Caco-2 (cell line): ENCODE measurements at regions not wholly inside any gene's neighbourhood (a gene's known extent, or its start where the extent isn't known, plus 50 kb on each side); places are given as distances from the start of the nearest gene placed in this dataset.

ENCODE experiments used
- BruUV-seq: library from RNA; stranded (reverse); fragments of 400-500 nt; replicated peaks from 2 replicates; lab custom pipeline; 2021; lab: Mats Ljungman, UMichigan
- CTCF ChIA-PET: fragments of 300-600 bp; sonication (Branson Sonifier 250); formaldehyde crosslinking; loops from one replicate; lab custom pipeline; 2022; ENCODE audit warnings: antibody characterized with exemption; lab: Charles Lee
- POLR2A ChIA-PET: fragments of 300-600 bp; sonication (Branson Sonifier 250); formaldehyde crosslinking; loops from one replicate; lab custom pipeline; 2022; ENCODE audit warnings: antibody characterized with exemption; lab: Charles Lee
- DNase-seq, 2 experiments: peaks; one replicate each; pipeline versions ENCODE4 v3.0.0 to v3.0.0-alpha.2; 2020 to 2022
- H3K27me3 ChIP-seq: replicated peaks from 2 replicates; pipeline ENCODE4 v1.6.0; 2011; ENCODE audit warnings: low read length; ENCODE audit not compliant: control insufficient read depth, insufficient read depth
- H3K36me3 ChIP-seq: 2 replicates; pipeline ENCODE4 v1.5.1; 2011; ENCODE audit warnings: low read length; ENCODE audit not compliant: control insufficient read depth, insufficient read depth
- H3K4me1 ChIP-seq: fragments of 250-450 bp; sonication (Bioruptor Pico); 2 replicates; pipeline ENCODE4 v1.5.1; 2020; ENCODE audit warnings: mild to moderate bottlenecking
- H3K4me3 ChIP-seq: 2 replicates; pipeline ENCODE4 v1.5.1; 2011; ENCODE audit warnings: low read depth, mild to moderate bottlenecking, control low read depth, low read length
- H3K9me3 ChIP-seq: fragments of 250-450 bp; sonication (Bioruptor Pico); 2 replicates; pipeline ENCODE4 v1.5.1; 2020; ENCODE audit warnings: mild to moderate bottlenecking, moderate library complexity
- H3K27ac Mint-ChIP-seq: one replicate; pipeline ENCODE4 v1.8.0; 2022; ENCODE audit warnings: mixed read lengths; ENCODE audit not compliant: unreplicated experiment
- H3K27me3 Mint-ChIP-seq: one replicate; pipeline ENCODE4 v1.8.0; 2022; ENCODE audit warnings: mixed read lengths; ENCODE audit not compliant: insufficient read depth, unreplicated experiment
- H3K36me3 Mint-ChIP-seq: one replicate; pipeline ENCODE4 v1.8.0; 2022; ENCODE audit warnings: mild to moderate bottlenecking, mixed read lengths; ENCODE audit not compliant: insufficient read depth, unreplicated experiment
- H3K4me1 Mint-ChIP-seq: one replicate; pipeline ENCODE4 v1.8.0; 2022; ENCODE audit warnings: low read depth, mixed read lengths; ENCODE audit not compliant: unreplicated experiment
- H3K4me3 Mint-ChIP-seq: one replicate; pipeline ENCODE4 v1.8.0; 2022; ENCODE audit warnings: mild to moderate bottlenecking, moderate library complexity, mixed read lengths; ENCODE audit not compliant: unreplicated experiment
- H3K9me3 Mint-ChIP-seq: one replicate; pipeline ENCODE4 v1.8.0; 2022; ENCODE audit warnings: mixed read lengths; ENCODE audit not compliant: unreplicated experiment
- CTCF ChIP-seq, 2 experiments: fragments of 200-600 bp in 1 of 2; IDR thresholded peaks; 1 replicate in 1 of 2; 2 replicates in 1 of 2; pipeline versions ENCODE4 v1.5.1 to v1.8.0; 2011 to 2022; ENCODE audit warnings: antibody characterized with exemption in 1 of 2, control low read depth in 1 of 2, inconsistent platforms in 1 of 2, low read depth in 1 of 2, low read length in 1 of 2, mild to moderate bottlenecking in 1 of 2, moderate library complexity in 1 of 2; ENCODE audit not compliant: insufficient read depth in 1 of 2, severe bottlenecking in 1 of 2, unreplicated experiment in 1 of 2
- intact Hi-C: fragments of 100-400 bp; cut with micrococcal nuclease; formaldehyde crosslinking; loops from one replicate; pipeline ENCODE4 v1.10.0; 2022; ENCODE audit not compliant: unreplicated experiment

DNA sequence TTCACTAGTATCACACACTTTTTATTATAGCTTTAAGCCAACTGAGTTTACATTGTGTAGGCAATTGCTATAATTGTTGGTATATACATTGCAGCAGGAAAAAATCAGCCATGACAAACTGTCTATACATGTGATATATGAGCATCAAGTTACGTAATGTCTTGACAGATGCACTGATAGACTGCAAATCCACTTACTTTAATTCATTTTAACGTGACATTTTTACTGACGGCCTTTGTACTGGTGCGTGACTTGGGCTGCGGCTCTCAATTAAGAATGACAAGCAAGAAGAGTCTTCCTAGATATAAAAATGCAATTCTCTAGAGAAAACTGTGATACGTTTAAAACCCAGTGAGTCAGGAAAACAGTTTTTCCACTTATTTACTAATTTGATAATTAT, 143.8 kb downstream of the ACTRT1 start:
- Histone ChIP-seq H3K9me3 (no peaks in the 10 kb centered on the region), H3K4me1 (no peaks in the 10 kb centered on the region), H3K4me3 (no peak overlapping the region), H3K27me3 (no peaks in the 10 kb centered on the region), H3K36me3 (no peaks in the 10 kb centered on the region)
- BruUV-seq, result no TSS peak
- Mint-ChIP-seq H3K4me3 (no peak overlapping the region), H3K27me3 (no peaks in the 10 kb centered on the region), H3K36me3 (no peaks in the 10 kb centered on the region), H3K27ac (no peak overlapping the region), H3K4me1 (no peaks in the 10 kb centered on the region), H3K9me3 (no peaks in the 10 kb centered on the region)
- TF ChIP-seq CTCF (IDR thresholded peaks at IDR 0.05; ENCODE audit: insufficient read depth in 1 of 2, low read depth in 1 of 2, low read length in 1 of 2, severe bottlenecking in 1 of 2, unreplicated experiment in 1 of 2), result no peak
- intact Hi-C loops, result no loop called here
- CTCF ChIA-PET, result no interaction called here
- POLR2A ChIA-PET, result no interaction called here
- no peak for DNase-seq

DNA sequence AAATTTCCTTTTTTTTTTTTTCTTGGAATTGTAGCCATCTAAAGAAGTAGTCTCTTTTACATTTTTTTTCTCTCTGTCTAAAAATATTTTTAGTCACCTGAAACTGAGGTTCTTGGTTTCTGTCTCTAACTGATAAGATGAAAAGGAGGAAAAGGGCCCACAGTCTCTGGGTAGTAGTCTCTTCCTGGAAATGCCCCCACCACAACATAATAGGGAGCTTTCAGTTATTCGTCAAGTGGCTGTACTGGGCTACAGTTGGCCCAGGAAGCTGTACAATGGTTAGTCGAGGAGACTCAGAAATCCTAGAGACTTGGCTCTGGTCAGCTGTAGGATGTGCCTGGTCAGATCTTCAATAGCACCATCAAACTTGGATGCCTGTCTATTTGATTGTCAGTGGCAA, 163.4 kb downstream of the ACTRT1 start:
- no peak for TF ChIP-seq CTCF (IDR thresholded peaks at IDR 0.05; ENCODE audit: insufficient read depth in 1 of 2, low read depth in 1 of 2, low read length in 1 of 2, severe bottlenecking in 1 of 2, unreplicated experiment in 1 of 2)
- Mint-ChIP-seq H3K9me3 (no peaks in the 10 kb centered on the region), H3K4me3 (no peak overlapping the region), H3K36me3 (no peaks in the 10 kb centered on the region), H3K27me3 (no peaks in the 10 kb centered on the region), H3K27ac (no peak overlapping the region), H3K4me1 (no peaks in the 10 kb centered on the region)
- H3K4me3 ChIP-seq, result no peak overlapping the region
- H3K4me1 ChIP-seq, result no peaks in the 10 kb centered on the region
- POLR2A ChIA-PET, result no interaction called here
- DNase-seq, result no peak
- intact Hi-C loops, result no loop called here
- no peaks in the 10 kb centered on the region for H3K36me3 ChIP-seq
- CTCF ChIA-PET, result no interaction called here
- H3K9me3 ChIP-seq, result no peaks in the 10 kb centered on the region
- no peaks in the 10 kb centered on the region for H3K27me3 ChIP-seq
- no TSS peak for BruUV-seq

GRCh38 chrX:127884921-127885320, 167.3 kb downstream of the ACTRT1 start:
- Histone ChIP-seq H3K9me3 (no peaks in the 10 kb centered on the region), H3K4me3 (no peak overlapping the region), H3K27me3 (no peaks in the 10 kb centered on the region), H3K4me1 (no peaks in the 10 kb centered on the region), H3K36me3 (no peaks in the 10 kb centered on the region)
- intact Hi-C loops, result no loop called here
- Mint-ChIP-seq H3K9me3 (no peaks in the 10 kb centered on the region), H3K27ac (no peak overlapping the region), H3K4me1 (no peaks in the 10 kb centered on the region), H3K36me3 (no peaks in the 10 kb centered on the region), H3K27me3 (no peaks in the 10 kb centered on the region), H3K4me3 (no peak overlapping the region)
- POLR2A ChIA-PET, result no interaction called here
- CTCF ChIA-PET, result no interaction called here
- no TSS peak for BruUV-seq
- DNase-seq, result no peak
- no peak for TF ChIP-seq CTCF (IDR thresholded peaks at IDR 0.05; ENCODE audit: insufficient read depth in 1 of 2, low read depth in 1 of 2, low read length in 1 of 2, severe bottlenecking in 1 of 2, unreplicated experiment in 1 of 2)
